Epithelial cell of prostate (primary cell): ENCODE measurements at regions not wholly inside any gene's neighbourhood (a gene's known extent, or its start where the extent isn't known, plus 50 kb on each side); places are given as distances from the start of the nearest gene placed in this dataset.
"Not testable (repeated sequence)": the region's sequence is repeated elsewhere in the genome, so short reads cannot be mapped to it uniquely, and the experiment has no call there.

Experiments
- DNase-seq: peaks from one replicate; pipeline ENCODE4 v3.0.0-alpha.2; 2011; ENCODE audit warnings: low read depth, low spot score
- H3K27ac ChIP-seq: fragments of 450-650 bp; 2 replicates; pipeline ENCODE4 v1.5.1; 2017; ENCODE audit warnings: mild to moderate bottlenecking

DNA sequence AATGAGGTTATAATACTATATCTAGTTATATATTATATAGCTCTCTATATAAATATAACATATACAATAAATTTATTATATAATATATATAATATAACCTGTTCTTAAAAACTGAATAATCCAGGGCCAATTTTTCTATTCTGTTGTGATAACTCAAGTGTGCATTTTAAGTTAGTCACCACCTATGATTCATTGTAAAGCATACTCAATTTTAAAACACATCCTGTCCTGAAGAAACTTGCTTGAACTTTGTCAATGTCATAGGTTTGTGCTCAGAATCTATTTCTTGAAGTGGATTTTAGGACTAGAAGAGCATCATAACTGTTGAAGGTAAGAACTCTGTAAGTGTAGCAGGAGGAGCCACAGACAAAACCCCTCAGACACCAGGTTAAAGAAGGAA, 1209.8 kb downstream of the REEP3 start:
- no peak overlapping the region for H3K27ac ChIP-seq
- DNase-seq = no peak

DNA sequence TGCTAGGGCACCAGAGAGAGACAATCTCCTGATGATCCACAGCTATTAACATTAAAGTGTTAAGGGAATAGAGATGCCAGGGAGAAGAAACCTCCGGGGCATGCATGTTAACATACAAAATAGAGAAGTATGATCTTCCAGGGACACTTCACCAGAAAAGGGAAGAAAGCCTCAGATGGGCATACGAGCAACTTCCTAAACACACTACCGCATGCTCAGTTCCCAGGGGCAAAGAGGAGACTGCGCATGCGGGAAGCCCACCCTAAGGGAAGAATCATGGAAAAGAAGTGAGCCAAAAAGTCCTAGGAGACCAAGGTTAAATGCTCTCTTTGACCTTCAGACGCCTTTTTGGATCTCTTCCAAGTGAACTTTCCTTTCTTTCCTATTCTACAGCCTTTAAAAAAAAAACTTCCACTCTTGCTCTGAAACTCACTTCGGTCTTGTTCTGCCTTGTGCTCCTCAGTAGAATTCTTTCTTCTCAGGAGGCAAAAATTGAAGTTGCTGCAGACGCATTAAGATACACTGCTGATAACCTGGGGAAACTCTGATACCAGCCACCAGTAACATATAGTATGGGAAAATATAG, 1211.3 kb downstream of the REEP3 start:
- no peak for DNase-seq

DNA sequence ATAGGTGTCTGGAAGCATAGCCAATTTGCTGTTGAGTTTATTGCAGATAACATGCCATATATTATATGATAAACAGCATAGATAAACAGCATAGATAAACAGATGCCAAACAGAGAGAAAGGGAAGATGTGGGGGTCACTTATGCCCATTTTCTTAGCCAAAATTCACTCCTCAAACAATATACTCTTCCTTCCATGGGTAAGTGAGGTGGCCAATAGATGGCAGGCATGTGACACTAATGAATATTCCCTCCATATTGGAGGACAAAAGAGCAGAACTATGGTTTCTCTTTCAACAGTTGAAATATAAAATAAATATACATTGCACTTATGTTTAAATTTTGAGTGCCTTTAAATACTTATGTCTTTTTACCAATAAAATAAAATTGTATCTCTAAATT, 1212.8 kb downstream of the REEP3 start:
- H3K27ac ChIP-seq = no peak overlapping the region
- no peak for DNase-seq

More for the DNA sequence above, 1211.3 kb downstream of the REEP3 start:
- no peak overlapping the region for H3K27ac ChIP-seq

DNA sequence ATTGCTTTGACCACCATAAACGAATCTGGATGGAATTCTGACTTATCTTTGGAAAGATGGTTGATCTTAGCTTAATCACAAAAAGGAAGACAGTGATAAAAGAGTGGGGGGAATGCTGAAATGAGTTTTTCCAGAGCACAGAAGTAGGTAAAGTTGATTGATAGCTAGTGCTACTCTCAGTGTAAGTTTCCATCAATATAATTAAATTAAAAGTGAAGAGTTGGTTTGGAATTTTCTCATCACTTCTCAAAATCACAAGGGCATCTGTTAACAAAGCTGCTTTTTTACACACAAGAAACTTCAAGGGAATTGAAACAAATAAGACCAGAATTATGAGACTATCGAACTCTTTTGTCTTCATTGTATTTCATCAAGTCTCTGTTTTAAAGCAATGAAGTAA, 1217.3 kb downstream of the REEP3 start:
- no peak for DNase-seq
- H3K27ac ChIP-seq = no peak overlapping the region

DNA sequence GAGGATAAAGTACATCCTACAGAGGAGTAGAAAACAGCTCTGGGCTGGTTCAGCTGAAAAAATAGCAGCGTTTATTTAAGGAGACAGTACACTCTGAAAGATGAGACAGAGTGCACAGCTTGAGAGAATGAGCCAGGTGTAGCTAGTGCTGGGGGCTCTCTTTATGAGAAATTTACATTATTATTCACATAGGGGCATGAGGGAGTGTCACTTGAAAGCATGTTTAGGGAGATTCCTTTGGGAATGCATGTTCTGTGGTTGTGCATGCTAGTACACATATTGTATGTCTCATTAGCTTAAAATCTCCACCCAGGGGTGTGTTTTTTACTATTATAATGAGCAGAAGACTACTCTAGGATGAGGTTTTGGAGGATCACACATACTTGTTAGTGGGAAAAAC, 1224.4 kb downstream of the REEP3 start:
- DNase-seq = no peak
- no peak overlapping the region for H3K27ac ChIP-seq

DNA sequence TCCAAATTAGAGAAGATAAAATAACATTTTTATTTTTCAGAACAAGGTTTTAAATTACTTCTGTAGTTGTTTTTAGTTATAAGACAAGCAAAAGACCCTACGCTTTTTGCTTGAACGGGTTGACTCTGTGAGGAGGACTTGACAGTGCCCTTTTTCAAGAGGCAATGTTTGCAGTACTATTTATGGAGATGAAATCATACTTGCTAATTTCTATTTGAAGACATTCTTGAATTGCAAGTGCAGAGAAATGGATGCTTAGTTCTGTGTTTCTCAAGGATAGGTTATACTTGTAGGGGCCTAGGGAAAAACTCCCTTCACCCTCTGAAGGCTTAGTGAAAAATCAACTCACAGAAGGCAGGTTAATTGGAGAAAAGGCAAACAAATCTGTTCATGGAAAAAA, 1229.5 kb downstream of the REEP3 start:
- no peak for DNase-seq
- no peak overlapping the region for H3K27ac ChIP-seq

DNA sequence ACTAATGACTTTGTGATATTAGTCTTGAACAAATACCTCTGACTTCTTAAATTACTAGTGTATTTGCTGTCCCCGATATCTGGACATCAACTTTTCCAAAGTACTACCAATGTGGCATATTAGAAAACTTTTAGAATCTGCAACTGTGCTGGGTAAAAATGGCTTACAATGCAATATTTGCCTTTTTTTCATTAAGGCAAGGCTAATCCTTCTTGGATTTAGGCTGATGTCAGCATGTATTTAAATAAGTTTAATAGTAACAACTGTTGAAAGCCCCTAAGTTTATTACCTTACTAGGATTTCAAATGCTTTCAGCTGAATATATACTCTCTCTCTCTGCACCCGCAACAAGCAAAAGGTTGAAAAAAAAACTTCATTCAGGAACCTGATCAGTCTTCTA, 1232.3 kb downstream of the REEP3 start:
- no peak overlapping the region for H3K27ac ChIP-seq
- DNase-seq = no peak

DNA sequence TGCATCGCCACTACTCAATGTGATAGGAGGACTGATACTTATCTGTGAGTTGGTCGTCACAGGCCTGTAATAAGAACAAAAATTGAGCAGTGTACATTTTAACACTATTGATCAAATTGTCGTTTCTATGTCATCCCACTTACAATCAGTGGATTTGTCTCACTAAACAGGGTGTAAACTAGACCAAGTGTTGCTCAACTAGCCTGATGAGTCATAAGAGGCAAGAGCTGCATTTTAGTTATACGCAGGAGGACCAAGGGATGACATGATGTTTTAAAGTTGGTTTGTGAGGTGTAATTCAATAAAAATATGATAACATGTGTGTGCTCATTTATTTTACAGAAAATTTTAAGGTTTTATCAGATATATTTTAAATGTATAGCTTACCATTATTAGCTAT, 1239.2 kb downstream of the REEP3 start:
- H3K27ac ChIP-seq = no peak overlapping the region
- no peak for DNase-seq

DNA sequence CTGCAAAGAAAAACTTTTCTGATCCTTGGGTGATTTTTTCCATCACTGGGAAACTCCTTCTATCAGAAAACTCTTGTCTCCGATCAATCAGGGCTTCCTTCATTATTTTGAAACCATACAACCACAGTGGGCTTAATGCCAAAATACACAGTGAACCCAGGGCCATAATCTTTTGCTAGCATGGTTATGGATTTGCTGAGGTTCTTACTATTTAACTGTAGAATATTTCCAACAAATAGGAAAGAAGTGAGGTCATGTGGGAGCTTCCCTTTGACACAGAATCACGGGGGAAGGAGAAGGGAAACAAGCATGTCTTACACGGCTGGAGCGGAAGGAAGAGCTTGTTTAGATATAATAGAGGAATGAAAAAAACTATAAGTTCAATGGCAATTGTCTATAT, 1241.7 kb downstream of the REEP3 start:
- no peak for DNase-seq
- H3K27ac ChIP-seq = no peak overlapping the region

DNA sequence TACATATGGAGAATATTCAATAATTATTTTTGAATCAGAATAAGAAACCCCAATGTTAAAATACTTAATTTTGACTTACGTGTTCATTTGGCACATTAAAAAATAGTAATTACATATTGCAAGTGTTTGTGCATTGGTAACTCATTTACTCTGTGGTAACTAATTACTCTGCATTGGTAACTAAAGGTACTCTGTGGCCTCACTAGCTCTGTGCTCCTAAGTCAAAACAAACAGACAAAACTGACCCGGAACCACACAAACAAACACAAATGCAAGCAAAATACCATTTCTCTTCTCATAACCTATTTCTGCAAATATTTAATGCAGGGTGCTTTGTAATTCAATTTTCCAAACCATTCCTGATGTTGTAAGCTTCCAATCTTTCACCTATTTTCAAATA, 1244.3 kb downstream of the REEP3 start:
- DNase-seq = no peak

DNA sequence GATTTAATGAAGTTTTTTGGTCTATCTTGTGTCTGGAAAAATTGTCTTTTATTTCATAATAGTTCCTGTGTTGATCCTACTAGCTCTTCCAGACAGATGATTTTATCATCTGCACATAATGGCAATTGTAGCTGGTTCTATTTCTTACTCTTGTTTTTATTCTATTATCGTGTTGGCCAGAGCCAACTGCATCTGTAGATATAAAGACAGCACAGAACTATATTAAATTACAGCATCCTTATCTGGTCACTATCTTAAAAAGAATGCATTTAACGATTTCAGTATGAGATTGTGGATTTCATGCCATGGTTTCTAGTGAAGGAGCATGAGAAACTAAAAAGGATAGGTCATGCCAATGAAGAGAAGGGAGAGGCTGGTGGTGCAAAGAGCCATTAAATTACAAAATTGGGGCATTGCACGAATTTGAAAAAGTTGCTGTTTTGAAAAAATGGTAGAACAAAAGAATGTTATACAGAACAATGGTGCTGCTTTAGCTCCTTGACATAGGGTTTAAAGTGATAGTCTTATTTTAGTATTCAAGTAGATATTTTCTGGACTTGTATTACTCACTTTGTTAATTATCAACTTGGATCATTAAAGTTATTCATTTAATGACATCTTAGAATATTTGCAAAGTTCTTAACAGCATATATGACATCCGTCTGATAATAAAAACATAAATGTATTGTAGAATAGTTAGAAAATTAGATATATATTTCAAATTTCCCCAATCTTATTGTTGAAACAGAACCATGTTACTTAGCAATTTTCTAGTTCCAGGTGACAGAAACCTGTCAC, 1250.3 kb downstream of the REEP3 start:
- H3K27ac ChIP-seq = no peak overlapping the region

More for the DNA sequence above, 1244.3 kb downstream of the REEP3 start:
- H3K27ac ChIP-seq = no peak overlapping the region

DNA sequence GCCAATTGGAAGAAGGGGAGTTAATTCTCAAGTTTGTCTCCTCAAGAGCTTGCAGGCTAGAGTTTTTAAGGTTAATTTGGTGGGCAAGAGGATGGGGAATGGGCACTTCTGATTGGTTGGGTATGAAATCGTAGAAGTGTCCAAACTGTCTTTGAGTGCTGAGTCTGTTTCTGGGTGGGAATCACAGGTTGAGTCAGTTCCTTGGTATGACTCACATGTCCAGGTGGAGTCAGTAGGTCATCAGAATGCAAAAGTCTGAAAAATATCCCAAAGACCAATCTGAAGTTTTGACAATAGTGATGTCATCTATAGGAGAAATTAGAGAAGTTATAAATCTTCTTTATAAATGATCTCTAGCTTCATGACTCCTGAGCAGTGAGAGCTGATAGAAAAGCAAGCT, 1252.2 kb downstream of the REEP3 start:
- no peak for DNase-seq
- no peak overlapping the region for H3K27ac ChIP-seq

More for the DNA sequence above, 1250.3 kb downstream of the REEP3 start:
- no peak for DNase-seq

DNA sequence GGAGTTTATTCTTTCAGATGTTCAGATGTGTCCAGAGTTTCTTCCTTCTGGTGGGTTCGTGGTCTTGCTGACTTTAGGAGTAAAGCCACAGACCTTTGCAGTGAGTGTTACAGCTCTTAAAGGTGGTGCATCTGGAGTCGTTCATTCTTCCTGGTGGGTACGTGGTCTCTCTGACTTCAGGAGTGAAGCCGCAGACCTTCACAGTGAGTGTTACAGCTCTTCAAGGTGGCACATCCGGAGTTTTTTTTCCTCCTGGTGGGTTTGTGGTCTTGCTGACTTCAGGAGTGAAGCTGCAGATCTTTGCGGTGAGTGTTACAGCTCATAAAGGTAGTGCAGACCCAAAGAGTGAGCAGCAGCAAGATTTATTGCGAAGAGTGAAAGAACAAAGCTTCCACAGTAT, 1263.2 kb downstream of the REEP3 start:
- DNase-seq = not testable (repeated sequence)

DNA sequence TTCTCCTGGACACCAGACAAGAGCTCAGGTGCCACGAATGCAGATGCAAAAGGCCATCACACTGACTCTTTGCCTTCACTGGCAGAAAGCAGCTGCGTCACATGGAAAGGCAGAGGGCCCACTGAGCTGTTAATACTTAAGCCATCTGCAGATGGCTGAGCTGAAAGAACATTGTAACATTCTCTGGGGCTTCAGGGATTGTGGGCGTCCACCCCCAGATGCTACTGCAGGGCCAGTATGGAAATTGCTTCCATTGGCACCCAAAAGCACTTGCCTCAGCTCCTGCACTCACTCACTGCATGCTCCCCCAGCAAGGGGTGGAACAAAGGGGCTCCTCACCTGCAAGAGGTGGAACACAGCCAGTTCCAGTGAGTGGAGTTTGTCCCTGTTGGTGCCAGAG, 1264.6 kb downstream of the REEP3 start:
- DNase-seq = no peak
- H3K27ac ChIP-seq = no peak overlapping the region

More for the DNA sequence above, 1263.2 kb downstream of the REEP3 start:
- not testable (repeated sequence) for H3K27ac ChIP-seq

DNA sequence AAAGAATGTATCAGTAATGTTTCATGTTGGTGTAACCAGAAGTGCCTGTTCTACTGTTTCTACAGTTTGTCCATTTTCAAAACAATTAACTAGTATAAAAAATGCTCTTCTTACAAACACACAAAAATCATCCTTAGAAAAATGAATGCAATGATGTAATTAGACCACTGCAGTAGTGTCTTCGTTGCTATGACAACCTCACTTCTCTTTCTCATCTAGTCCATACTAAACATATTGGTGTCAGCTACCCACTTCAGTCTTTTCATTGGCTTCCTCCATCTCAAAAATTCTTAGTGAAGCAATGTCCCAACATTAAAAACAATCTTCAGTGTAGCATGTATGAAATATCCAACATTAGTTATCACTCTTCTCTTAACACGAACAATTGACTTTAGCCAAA, 1265.8 kb downstream of the REEP3 start:
- no peak overlapping the region for H3K27ac ChIP-seq
- no peak for DNase-seq

DNA sequence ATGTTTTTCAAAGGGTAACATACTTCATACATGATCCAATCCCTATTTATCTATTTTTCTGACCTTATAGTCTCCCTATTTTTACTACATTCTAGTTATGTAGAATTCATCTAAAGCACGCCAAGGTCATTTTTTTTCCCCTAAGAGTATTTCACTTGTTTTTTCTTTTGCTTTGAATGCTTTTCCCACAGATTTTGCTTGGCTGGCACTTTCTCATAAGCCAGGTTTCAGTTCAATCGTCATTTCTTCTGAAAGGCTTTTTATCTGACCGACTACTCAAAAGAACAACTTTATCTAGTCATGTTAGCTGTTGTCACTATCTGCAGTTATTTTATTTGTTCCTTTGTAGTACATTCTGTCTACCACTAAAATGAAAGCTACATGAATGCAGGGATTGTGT, 1274.6 kb downstream of the REEP3 start:
- no peak for DNase-seq
- H3K27ac ChIP-seq = no peak overlapping the region

DNA sequence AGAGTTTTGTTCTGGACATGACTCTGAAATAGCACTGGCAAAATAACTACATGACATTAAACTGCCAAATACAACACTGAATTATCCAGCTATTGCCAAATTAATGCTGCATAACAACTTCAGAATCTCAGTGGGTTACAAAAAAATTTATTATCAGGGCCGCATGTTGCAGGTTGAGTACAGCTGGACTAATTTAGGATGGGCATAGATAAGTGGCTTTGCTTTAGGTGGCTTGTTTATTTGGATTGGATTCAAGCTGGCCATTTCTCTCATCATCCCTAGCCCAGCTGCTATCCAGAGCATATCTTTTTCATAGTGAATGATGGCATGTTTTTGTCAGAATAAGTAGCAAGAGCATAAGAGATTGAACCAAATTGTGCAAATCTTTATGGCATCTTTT, 1277.1 kb downstream of the REEP3 start:
- no peak overlapping the region for H3K27ac ChIP-seq
- no peak for DNase-seq

DNA sequence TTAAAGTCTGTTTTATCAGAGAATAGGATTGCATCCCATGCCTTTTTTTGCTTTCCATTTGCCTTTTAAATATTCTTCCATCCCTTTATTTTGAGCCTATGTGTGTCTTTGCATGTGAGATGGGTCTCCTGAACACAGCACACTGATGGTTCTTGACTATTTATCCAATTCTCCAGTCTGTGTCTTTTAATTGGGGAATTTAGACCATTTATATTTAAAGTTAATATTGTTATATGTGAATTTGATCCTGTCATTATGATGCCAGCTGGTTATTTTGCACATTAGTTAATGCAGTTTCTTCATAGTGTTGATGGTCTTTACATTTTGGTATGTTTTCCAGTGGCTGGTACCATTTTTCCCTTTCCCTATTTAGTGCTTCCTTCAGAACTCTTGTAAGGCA, 1287.0 kb downstream of the REEP3 start:
- H3K27ac ChIP-seq, DNase-seq: not testable (repeated sequence)

DNA sequence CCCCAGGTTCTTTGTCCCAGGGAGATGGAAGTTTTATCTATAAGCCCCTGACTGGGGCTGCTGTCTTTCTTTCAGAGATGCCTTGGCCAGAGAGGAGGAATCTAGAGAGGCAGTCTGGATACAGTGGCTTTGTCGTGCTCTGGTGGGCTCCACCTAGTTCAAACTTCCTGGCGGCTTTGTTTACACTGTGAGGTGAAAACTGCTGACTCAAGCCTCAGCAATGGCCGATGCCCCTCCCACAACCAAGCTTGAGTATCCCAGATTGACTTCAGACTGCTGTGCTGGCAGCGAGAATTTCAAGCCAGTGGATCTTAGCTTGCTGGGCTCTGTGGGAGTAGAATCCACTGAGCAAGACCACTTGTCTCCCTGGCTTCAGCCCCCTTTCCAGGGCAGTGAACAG, 1288.8 kb downstream of the REEP3 start:
- not testable (repeated sequence) for H3K27ac ChIP-seq, DNase-seq

DNA sequence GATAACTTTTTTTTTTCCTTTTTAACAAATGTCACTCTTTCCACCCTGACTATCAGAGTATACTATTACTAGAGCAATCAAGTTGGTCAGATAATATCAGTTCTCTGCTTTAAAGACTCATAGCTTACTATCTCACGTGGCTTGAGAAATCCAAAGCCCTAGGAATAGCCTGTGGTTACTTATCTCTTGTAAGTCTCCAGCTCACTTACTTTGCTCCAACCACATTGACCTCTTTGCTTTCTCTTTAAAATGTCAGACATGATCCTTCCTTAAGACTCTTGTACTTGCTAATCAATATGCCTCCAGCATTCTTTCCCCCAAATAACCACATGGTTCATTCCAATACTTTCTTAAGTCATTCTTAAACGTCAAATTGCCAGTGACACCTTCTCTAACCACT, 1292.2 kb downstream of the REEP3 start:
- H3K27ac ChIP-seq = no peak overlapping the region
- DNase-seq = no peak

DNA sequence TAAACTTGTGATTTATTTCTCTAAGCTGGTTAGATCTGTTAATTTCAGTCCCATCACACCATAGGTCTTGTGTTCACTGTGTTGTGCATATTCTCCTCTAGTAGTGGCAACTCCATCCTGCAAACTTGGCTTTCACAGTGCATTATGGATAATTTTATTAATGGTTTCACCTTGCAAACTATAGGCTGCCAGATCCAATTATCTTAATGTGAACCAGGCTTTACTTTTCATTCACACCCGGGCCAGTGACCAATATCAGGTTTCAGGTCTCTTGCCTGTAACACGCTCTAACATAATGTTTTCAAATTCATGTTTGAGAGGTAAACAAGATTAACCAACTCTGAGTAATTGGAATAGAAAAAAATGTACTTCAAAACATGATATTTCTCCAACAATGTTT, 1293.0 kb downstream of the REEP3 start:
- no peak for DNase-seq
- H3K27ac ChIP-seq = no peak overlapping the region

DNA sequence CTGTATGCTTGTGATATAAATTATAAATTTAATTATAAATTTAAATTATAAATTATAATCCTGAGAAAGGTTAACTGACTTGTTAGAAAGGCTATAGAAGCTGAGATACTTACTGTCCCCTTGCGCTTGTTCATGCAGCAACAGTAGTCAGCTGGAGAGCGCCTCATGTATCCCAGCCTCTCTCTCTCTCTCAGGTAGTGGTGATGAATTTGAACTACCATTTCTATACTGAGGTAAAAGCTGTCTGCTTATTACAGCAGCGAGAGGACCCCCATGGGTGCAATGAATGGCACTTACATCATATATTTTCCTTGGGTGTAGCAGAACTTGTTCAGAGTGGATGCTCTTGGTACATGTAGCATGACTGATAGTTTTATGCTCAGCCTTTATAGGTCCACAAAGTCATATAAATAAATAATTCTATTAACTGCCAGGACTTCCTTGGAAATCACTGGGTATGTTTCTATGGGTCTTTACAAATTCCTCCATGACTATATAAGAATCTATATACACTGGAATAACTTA, 1308.7 kb downstream of the REEP3 start:
- DNase-seq = no peak
- no peak overlapping the region for H3K27ac ChIP-seq
